HG03457 (cell line): ENCODE measurements at regions not wholly inside any gene's neighbourhood (a gene's known extent, or its start where the extent isn't known, plus 50 kb on each side); places are given as distances from the start of the nearest gene placed in this dataset.
"Not testable (repeated sequence)": the region's sequence is repeated elsewhere in the genome, so short reads cannot be mapped to it uniquely, and the experiment has no call there.

Source experiments
- ATAC-seq: cut with Tn5 transposase; IDR thresholded peaks from one replicate; pipeline ENCODE4 v1.9.1; 2021; ENCODE audit warnings: moderate number of reproducible peaks; ENCODE audit not compliant: unreplicated experiment

DNA sequence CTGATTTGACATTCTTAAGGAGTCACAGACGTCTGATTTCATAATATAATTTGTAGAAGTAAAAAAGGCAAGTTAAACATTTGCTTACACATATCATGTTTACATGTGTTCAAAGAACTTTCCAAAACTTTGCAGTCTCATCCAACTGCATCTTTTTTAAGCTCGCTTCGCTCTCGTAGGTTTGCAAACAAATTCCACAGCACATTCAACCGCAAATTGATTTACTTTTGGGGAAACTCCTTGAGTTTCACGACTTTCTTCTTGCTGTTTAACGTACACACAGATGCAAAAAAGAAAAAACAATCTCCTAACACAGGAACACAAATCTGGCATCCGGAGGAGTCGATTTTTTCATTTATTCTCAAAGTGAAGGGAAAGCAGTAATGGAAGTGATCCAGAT lies 1149.5 kb downstream of the VRK1 start:
- ATAC-seq, result no peak

DNA sequence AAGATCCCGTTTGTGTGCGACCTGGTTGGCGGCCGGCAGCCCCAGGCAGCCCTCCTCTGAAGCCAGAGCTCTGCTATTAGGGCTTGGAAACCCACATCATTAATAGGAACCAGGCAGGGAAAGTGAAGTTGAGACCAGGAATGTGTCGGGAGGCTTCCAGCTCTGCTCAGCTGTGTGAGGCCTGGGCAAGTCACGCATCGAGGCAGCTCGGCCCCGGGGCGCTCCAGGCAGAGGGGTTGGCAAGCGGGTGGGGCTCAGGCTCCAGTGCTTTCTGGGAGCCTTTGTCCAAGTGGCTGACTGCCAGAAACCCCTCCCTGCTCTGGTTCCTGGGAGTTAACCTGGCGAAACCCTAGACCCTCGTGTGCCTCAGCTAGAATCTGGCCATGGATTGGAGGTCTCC lies 1151.7 kb downstream of the VRK1 start:
- no peak for ATAC-seq

DNA sequence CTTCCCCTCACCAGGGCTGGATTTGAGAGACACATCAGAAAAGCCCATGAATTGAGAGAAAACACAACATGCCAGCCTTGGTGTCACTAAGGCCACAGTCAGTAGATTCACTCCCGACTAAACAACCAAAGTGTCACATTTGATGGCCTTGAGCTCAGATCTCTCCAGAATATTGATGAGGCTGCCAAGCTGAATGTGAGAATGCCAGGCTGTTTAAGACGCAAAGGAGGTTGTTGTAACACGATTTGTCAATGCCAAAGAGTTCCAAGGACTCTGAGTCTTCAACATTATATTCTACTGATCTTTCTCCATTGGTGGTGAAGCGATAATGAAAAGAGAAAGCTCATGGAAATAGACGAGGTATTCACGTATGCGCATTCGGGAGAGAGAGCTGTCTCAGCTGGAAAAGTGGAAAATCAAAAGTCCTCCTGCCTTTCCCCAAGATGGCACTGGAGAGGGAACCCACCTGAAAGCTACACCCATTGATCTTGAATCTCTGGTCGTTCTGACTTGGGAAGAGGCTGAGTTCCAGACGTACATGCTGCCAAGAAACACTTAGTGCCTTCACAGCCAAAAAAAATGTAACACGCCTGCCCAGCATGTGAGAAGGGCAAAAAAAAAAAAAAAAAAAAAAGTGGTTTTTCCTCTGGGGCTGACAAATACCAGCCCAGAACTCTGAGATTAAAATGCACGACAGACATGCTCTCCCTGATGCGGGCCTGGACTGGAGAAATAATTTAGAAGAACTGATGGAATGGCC lies 1159.6 kb downstream of the VRK1 start:
- no peak for ATAC-seq

DNA sequence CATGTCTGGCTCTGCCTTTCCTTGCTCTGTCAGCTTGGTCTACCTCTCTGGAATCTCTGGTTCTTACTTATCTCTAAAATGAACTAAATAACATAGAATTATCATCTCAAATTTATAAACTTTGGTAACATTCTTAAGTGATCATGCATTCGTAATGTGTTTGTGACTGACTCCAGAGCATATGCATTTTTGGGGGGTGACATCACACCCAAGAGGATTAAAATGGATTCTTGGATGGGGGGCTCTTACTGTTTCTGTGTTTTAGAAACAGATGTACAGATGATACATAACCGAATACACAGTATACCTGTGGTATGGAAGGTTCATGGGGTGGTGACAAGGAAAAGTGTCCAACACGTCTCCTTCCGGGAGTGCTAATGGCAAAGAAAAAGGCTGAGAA lies 1162.1 kb downstream of the VRK1 start:
- ATAC-seq, result no peak

DNA sequence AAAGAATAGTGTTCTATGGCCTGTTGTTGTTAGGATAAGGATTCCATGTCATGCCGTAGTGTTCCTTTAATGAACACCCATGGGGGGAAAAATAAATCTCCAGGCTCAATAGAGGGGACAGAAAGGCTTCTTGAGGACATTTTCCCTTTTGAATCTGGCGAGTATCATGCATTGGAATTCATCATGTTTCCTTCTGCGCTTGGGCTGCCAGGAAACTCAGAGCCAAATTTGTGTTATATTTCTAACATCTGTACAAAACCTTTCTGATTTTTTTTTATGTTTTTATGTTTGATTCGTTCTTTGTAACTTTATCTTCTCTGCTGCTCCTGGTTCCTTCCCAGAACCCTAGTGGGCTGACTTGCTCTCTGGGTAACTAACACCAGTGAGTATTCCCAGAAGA lies 1163.3 kb downstream of the VRK1 start:
- no peak for ATAC-seq

DNA sequence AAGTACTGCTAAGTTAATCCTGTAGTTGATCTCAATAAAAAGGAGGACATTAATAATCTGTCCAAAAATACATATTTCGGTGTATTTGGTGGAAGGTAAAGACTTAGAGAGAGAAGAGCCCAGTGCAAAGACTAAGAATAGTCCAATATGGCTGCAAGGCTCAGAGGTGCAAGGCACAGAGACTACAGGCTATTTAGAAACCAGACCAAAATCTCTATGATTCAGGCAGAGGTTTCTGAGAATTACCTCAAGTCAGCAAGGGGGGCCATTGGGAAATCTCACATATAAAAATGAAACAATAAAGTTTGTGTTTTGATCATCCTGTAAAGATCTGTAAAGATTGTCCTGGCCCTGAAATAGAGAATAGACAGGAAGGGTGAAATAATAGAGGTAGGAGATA lies 1173.0 kb downstream of the VRK1 start:
- no peak for ATAC-seq

DNA sequence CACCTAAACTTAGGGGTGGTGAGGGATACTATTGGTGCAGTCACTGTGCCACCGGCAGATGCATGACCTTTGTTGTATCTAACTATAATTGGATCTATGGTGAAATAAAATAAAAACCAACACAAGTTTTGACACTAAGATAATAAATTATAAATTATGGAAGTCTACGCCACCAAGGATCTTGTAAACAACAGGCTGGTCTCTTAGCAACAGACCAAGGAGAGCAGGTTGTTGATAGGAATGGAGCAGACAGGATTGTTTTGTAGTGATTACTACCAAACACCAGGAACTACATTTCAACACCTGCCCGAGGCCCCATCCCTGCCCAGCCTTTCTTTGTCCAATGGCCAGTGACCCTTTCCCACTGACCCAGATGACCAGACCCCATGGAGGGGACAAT lies 1178.0 kb downstream of the VRK1 start:
- ATAC-seq, result no peak

DNA sequence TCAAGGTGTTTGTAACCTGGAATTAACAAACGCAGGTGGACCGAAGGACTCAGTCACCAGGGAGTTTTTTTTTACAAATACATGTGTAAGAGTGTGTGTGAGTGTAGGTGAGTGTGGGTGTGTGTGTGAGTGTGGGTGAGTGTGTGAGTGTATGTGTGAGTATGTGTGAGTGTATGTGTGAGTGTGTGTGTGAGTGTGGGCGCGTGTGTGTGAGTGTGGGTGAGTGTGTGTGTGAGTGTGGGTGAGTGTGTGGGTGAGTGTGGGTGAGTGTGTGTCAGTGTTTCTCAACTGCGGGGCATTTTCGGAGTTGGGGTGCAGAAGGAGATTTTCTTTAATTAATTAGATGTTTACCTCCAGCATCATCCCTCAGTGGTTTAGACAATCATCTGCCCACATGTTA lies 1178.8 kb downstream of the VRK1 start:
- ATAC-seq, result no peak

DNA sequence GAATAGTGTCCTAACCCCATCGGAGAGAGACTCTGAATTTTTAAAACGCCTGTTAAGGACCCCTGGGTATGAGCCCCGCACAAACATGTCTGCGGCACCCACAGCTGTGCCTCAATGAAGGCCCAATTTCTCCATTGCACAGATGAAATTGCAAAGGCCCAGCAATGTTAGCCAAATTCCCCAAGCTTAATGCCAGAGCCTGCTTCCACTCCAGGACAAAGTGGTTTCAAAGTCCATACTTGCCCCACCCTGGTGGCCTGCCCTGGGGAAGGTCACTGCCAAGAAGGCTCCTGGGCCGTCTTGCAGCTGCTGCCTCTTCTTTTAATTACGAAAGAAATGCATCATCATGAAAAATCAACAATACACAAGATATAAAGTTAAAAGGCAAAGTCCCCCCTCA lies 1179.7 kb downstream of the VRK1 start:
- ATAC-seq, result no peak

DNA sequence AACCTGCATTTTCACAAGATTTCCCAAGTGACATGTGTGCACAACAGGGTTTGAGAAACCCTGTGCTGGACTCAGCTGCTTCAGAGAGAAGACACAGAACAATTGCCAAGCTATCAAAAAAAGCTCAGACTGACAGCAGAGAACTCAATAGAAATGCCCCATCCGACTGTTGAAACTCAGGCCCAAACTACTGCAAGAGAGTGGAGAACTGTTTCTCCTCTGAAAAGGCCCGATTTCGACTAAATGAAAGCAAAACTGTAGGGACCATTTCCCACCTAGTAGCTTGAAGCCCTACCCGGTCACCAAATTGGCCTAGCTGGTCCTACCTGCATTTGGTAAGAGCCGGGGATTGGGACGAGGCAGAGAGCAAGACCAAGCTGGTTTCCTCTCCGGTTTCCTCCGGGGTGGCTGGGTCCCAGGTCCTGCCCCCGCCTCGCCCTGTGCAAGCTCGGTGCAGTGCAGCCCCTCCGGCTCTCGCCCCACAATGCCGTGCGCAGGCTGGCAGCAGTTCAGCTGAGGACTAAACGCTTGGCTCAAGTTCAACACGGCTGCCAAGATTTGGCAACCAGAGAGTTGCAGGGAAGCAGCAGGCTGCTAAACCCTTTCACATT lies 1180.6 kb downstream of the VRK1 start:
- no peak for ATAC-seq

DNA sequence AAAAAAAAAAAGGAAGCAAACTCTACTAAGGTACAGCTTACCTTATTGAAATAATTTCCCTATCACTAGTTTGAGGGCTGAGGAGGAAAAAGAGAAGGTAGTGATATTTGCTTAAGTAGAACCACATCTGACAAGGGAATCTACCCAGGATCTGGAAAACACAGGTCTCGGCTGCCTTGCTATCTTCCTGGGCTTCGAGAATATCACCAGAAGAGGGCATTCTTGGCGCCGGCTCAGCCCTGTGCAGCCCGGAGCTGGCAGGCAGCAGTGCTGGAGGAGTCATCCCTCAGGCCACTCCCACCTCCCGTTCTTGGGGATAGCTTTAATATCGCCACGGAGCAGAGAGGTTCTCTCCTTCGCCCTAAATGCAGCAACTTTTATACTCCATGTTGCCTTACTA lies 1181.2 kb downstream of the VRK1 start:
- ATAC-seq, result no peak

DNA sequence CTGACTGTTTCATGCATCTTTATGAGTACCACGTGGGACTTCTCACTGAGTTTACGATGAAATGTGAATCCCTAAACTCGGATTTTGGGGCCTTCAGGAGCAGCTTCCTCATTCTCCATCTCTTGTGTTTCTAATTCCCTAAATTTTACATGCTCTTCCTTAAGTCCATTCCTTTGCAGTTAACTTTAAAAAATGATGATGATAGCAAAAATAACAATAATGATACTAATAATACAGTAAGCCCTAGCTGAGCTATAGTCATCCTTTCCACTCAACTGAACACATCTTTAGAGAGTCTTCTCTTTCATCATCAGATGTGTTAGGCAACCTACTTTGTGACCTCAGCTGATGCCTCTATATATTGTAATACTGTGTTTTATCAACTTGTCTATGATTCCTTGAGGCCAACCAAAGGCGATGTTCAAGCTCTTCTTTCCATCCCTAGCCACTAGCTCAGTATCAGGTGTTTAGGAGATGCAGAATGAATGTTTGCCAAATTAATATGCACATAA lies 1196.4 kb downstream of the VRK1 start:
- no peak for ATAC-seq

DNA sequence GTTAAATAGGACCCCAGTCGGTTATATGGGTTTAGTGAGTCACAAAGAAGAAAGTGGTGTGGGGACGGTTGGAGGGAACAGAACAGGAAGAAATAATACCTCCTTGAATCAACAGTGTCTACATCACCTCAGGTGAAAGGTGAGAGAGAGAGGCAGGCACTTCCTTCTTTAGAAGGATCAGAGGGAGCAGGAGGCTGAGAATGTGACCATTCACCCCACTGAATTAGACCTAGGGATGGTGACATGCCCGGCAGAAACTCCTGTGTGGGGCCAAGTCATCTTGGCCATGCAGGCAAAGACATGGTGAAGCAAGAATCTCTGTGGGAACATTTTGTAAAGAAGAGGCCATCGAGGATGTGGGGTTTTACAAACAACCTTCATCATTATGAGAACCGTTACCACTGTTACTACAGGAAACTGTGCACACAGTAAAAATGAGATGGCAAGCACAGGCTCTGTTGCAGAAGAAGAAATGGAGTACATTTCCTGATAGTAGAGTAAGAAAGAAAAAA lies 1196.9 kb downstream of the VRK1 start:
- ATAC-seq, result no peak

DNA sequence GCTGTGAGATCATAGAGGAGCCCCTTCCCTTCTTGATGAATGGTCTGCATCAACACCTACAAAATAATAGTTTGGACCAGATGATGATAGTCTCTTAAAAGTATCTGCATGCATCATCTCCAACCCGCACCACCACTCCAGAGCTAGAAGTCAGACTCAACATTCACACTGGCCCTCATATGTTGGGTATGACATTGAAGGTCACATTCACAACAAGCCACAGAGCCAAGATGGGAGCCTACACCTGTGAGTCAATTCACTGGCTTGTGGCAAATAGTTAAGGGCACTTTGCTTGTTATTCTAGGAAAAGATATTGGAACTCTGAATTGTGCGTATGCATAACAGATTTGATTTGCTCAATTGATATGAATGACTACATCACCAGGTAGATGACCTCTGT lies 1197.9 kb downstream of the VRK1 start:
- no peak for ATAC-seq

DNA sequence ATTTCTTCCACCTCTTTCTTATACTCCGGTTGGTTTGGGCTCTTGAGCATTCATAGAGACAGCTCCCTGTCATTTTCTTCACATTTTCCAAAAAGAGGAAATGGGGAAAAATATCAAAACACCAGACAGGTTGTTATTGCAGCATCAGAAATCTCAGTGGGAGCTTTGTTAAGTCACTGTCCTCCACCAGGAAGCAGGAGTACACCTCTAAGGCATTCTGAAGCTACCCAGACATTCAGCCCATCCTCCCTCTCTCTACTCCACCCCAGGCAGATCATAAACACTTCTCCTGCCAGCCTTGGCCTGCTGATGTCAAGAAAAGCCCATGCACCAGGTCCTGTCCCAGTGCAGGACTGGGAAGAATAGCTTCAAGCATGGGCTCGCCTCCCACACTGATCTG lies 1198.3 kb downstream of the VRK1 start:
- no peak for ATAC-seq

DNA sequence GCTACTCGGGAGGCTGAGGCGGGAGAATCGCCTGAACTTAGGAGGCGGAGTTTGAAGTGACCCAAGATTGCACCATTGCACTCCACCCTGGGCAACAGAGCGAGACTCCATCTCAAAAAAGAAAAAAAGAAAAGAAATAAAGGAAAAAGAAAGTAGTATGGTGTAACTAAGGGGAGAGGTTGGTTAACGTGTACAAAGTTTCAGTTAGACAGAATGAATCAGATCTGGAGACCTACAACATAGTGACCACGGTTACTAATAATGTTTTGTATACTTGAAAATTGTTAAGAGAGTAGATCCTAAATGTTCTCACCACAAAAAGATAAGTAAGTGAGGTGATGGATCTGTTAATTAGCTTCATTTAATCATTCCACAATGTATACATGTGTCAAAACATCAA lies 1208.8 kb downstream of the VRK1 start:
- no peak for ATAC-seq

DNA sequence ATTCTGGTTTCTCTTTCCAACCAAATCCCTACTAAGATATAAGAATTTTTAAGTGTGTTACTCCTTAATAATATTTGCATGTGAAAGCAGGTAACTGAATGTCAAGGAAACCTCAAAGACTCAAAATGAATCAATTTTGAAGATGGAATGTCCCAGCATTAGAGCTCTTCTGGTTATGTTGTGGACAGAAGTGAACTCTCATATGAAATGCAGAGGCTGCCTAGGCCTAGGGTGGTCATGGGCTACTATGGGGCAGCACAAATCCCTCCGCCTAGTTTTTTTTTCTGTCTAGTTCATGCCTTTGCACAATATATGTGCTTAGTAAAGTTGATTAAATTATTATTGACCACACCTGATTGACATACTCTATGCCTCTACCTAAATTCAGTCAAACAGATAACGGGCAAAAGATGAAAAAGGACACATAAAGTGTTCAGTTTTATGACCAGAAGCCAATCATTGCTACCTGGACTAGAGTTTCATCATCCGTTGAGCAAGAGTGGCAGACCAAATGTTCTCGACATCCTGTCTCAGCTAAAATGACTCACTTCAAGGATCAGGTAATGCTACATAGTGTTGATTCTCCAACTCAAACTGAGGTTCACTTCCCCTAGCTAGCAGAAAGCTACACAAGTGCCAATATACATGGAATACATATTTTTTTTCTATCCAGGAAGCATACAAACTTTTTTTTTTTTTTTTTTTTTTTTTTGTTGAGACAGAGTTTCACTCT lies 1211.4 kb downstream of the VRK1 start:
- ATAC-seq, result no peak

DNA sequence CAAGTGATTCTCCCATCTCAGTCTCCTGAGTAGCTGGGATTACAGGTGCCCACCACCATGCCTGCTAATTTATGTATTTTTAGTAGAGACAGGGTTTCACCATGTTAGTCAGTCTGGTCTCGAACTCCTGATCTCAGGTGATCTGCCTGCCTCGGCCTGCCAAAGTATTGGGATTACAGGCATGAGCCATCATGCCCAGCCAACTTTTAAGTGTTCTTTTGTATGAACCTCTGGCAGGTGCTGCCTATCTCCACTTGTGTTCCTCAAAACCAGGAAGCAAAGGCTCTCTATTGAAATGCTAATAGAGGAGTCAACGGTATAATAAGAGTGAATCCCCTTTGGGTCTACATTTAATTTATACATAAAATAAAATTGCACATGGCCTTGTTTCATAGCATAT lies 1212.0 kb downstream of the VRK1 start:
- ATAC-seq, result not testable (repeated sequence)

DNA sequence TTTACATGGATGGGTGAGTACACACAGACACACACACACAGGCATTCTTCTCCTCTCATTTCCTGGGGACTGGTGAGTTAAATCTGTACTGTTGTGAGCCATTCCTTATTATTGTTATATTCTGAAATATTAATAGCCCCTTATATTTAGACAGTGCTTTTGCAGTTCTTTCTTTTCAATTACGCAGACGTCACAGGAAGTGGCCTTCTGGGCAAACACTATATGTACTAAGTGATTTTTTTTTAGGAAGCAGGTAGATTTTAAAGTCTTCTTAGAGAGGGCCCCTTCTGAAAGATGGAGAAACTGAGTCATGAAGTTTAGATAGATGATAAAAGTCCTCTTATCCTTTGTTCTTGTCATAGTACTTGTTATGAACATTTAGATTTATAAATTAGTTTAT lies 1213.6 kb downstream of the VRK1 start:
- no peak for ATAC-seq

DNA sequence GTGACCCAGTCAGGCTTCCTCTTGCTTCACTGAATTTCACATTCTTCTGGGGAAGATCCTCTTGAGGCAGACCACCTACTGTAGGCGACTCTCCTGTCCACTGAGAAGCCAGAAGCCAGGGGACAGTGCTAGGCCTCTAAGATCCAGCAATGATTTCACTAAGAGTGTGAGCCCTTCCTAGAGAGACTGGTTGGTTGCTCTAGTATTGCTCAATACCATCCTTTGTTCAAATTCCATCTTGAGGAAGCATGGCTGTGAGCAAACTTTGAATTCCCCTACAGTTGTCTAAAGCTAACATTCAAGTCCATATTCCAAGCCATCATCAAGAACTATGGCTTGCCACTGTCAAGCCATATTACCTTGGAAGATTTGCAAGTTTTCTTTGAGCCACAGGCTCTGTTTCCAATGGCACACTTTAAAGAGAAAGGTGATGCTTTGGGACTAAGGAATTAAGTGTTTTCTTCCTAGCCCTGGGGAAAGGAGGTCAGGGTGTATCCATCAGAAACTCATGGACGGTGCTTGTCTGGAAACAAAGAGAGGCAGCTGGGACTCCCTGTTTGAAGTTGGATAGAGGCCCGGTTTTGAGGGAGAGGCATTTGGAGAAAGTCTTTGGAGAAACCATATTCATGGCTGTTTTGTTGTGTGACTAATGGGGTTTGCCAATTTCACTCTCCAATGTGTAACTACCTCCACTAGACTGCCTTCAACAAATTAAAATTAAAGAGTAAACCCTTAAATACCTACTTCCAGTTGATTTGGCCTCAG lies 1217.9 kb downstream of the VRK1 start:
- ATAC-seq, result no peak

DNA sequence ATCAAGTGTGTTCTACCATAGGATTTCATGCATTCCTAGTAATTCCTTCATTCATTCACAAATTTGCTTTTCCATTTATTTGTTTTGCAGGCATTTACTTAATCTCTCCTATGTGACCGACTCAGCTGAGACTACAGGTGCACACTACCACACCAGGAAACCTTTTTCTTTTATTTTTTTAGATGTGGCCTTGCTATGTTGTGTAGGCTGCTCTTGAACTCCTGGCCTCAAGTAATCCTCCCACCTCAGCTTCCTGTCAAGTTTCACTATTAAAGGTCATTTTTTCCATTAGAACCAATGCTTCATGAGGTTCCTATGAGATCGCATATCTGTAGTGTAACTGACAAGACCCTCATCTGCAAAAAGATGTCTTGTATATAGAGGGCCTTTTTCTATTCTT lies 1218.7 kb downstream of the VRK1 start:
- ATAC-seq, result no peak
